ENCODE measurements at regions not wholly inside any gene's neighbourhood (a gene's known extent, or its start where the extent isn't known, plus 50 kb on each side); places are given as distances from the start of the nearest gene placed in this dataset.

DNA sequence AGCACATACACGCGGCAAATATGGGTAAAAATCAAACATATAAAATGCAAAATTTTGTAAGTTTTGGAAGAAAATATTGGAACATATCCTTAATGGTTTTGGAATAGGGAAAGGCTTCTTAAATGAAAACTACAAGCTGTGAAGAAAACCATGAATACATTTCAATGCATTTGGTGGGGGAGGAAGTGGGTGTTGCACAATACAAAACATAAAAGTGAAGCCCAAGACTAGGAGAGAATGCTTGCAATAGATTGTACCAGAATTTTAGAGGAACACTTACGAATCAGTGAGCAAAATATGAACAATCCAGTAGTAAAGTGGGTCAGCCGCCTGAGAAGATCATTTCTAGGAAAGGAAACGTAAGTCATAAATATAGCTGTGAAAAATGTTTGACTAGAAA, 322.6 kb upstream of the MKI67 start:
- TF ChIP-seq POLR2AphosphoS5 (IDR thresholded peaks at IDR 0.05; ENCODE audit: insufficient read depth, low read depth, low read length) (no peak), POLR2A (IDR thresholded peaks at IDR 0.05; ENCODE audit: low read depth, low read length) (no peak), JUN (IDR thresholded peaks at IDR 0.05; ENCODE audit: borderline replicate concordance, insufficient read depth, insufficient read length, low read depth) (no peak), GATA2 (IDR thresholded peaks at IDR 0.05; ENCODE audit: insufficient read depth, insufficient read length, low read depth, low read length) (no peak), EZH2 (IDR thresholded peaks at IDR 0.05; ENCODE audit: borderline replicate concordance, low read depth, low read length, severe bottlenecking) (no peak), FOS (IDR thresholded peaks at IDR 0.05; ENCODE audit: borderline replicate concordance, insufficient read depth, low read length) (no peak)
- TF ChIP-seq, protein P1, sequence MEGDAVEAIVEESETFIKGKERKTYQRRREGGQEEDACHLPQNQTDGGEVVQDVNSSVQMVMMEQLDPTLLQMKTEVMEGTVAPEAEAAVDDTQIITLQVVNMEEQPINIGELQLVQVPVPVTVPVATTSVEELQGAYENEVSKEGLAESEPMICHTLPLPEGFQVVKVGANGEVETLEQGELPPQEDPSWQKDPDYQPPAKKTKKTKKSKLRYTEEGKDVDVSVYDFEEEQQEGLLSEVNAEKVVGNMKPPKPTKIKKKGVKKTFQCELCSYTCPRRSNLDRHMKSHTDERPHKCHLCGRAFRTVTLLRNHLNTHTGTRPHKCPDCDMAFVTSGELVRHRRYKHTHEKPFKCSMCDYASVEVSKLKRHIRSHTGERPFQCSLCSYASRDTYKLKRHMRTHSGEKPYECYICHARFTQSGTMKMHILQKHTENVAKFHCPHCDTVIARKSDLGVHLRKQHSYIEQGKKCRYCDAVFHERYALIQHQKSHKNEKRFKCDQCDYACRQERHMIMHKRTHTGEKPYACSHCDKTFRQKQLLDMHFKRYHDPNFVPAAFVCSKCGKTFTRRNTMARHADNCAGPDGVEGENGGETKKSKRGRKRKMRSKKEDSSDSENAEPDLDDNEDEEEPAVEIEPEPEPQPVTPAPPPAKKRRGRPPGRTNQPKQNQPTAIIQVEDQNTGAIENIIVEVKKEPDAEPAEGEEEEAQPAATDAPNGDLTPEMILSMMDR (IDR thresholded peaks at IDR 0.05; ENCODE audit: extremely low read depth in 1 of 2, insufficient read depth in 1 of 2, low read depth in 1 of 2, low read length in 2 of 2) = no peak
- TF ChIP-seq, protein P2, sequence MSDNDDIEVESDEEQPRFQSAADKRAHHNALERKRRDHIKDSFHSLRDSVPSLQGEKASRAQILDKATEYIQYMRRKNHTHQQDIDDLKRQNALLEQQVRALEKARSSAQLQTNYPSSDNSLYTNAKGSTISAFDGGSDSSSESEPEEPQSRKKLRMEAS (IDR thresholded peaks at IDR 0.05; ENCODE audit: insufficient read depth, insufficient read length) = no peak
